GM19397 (cell line): ENCODE measurements at regions not wholly inside any gene's neighbourhood (a gene's known extent, or its start where the extent isn't known, plus 50 kb on each side); places are given as distances from the start of the nearest gene placed in this dataset.

Source experiments
- ATAC-seq: cut with Tn5 transposase; IDR thresholded peaks from one replicate; pipeline ENCODE4 v1.9.1; 2021; ENCODE audit warnings: mild to moderate bottlenecking, moderate library complexity; ENCODE audit not compliant: unreplicated experiment

GRCh38 chr10:107618504-107618994 lies 454.0 kb upstream of the SORCS1 start:
- no peak for ATAC-seq

GRCh38 chr10:107616463-107617410 lies 452.2 kb upstream of the SORCS1 start:
- no peak for ATAC-seq

GRCh38 chr10:107616031-107616430 lies 451.5 kb upstream of the SORCS1 start:
- no peak for ATAC-seq

- ATAC-seq, result no peak
Measured at GRCh38 chr10:107614939-107615685, 450.6 kb upstream of the SORCS1 start.

- no peak for ATAC-seq
Measured at GRCh38 chr10:107611115-107611514, 446.6 kb upstream of the SORCS1 start.

- no peak for ATAC-seq
Measured at GRCh38 chr10:107589081-107589480, 424.6 kb upstream of the SORCS1 start.

- no peak for ATAC-seq
Measured at GRCh38 chr10:107585630-107586029, 421.1 kb upstream of the SORCS1 start.

- no peak for ATAC-seq
Measured at GRCh38 chr10:107583974-107584373, 419.5 kb upstream of the SORCS1 start.

- ATAC-seq, result no peak
Measured at GRCh38 chr10:107579970-107580369, 415.5 kb upstream of the SORCS1 start.

GRCh38 chr10:107577221-107577620 lies 412.7 kb upstream of the SORCS1 start:
- no peak for ATAC-seq

- ATAC-seq, result no peak
Measured at GRCh38 chr10:107576746-107577145, 412.2 kb upstream of the SORCS1 start.

- no peak for ATAC-seq
Measured at GRCh38 chr10:107565014-107565413, 400.5 kb upstream of the SORCS1 start.

- ATAC-seq, result no peak
Measured at GRCh38 chr10:107561136-107561650, 396.7 kb upstream of the SORCS1 start.

GRCh38 chr10:107557916-107558315 lies 393.4 kb upstream of the SORCS1 start:
- ATAC-seq, result no peak

GRCh38 chr10:107554333-107554732 lies 389.8 kb upstream of the SORCS1 start:
- ATAC-seq, result no peak

- ATAC-seq, result no peak
Measured at GRCh38 chr10:107553470-107553869, 389.0 kb upstream of the SORCS1 start.

GRCh38 chr10:107552963-107553362 lies 388.5 kb upstream of the SORCS1 start:
- no peak for ATAC-seq

GRCh38 chr10:107548301-107548700 lies 383.8 kb upstream of the SORCS1 start:
- ATAC-seq, result no peak

- ATAC-seq, result no peak
Measured at GRCh38 chr10:107546986-107547385, 382.5 kb upstream of the SORCS1 start.

GRCh38 chr10:107546284-107546683 lies 381.8 kb upstream of the SORCS1 start:
- ATAC-seq, result no peak

- ATAC-seq, result no peak
Measured at GRCh38 chr10:107545717-107546116, 381.2 kb upstream of the SORCS1 start.
